HG02943 (cell line): ENCODE measurements at regions not wholly inside any gene's neighbourhood (a gene's known extent, or its start where the extent isn't known, plus 50 kb on each side); places are given as distances from the start of the nearest gene placed in this dataset.
"Not testable (repeated sequence)": the region's sequence is repeated elsewhere in the genome, so short reads cannot be mapped to it uniquely, and the experiment has no call there.

Source experiments
- ATAC-seq: cut with Tn5 transposase; IDR thresholded peaks from one replicate; pipeline ENCODE4 v1.9.1; 2021; ENCODE audit warnings: mild to moderate bottlenecking, low read depth, moderate library complexity; ENCODE audit not compliant: unreplicated experiment

GRCh38 chr9:2424619-2425033 is 197.0 kb upstream of the VLDLR start:
- ATAC-seq, result no peak

GRCh38 chr9:2425676-2426075 is 195.9 kb upstream of the VLDLR start:
- ATAC-seq, result no peak

- ATAC-seq, result no peak
Observed at GRCh38 chr9:2427120-2427891, 194.3 kb upstream of the VLDLR start.

- ATAC-seq, result no peak
Observed at GRCh38 chr9:2439957-2440356, 181.6 kb upstream of the VLDLR start.

- not testable (repeated sequence) for ATAC-seq
Observed at GRCh38 chr9:2443933-2444332, 177.7 kb upstream of the VLDLR start.

GRCh38 chr9:2448193-2448738 is 173.3 kb upstream of the VLDLR start:
- no peak for ATAC-seq

- no peak for ATAC-seq
Observed at GRCh38 chr9:2453106-2453505, 168.5 kb upstream of the VLDLR start.

GRCh38 chr9:2453701-2454100 is 167.9 kb upstream of the VLDLR start:
- ATAC-seq, result no peak

- ATAC-seq, result no peak
Observed at GRCh38 chr9:2459756-2460155, 161.8 kb upstream of the VLDLR start.

GRCh38 chr9:2461892-2462291 is 159.7 kb upstream of the VLDLR start:
- ATAC-seq, result no peak

GRCh38 chr9:2464624-2465023 is 157.0 kb upstream of the VLDLR start:
- ATAC-seq, result no peak

GRCh38 chr9:2465516-2465915 is 156.1 kb upstream of the VLDLR start:
- no peak for ATAC-seq

- peak; percentile 99 for ATAC-seq
Observed at GRCh38 chr9:2465921-2466460, 155.6 kb upstream of the VLDLR start.

GRCh38 chr9:2466703-2467102 is 154.9 kb upstream of the VLDLR start:
- ATAC-seq, result no peak

- ATAC-seq, result no peak
Observed at GRCh38 chr9:2469681-2470221, 151.8 kb upstream of the VLDLR start.

- no peak for ATAC-seq
Observed at GRCh38 chr9:2473681-2474080, 147.9 kb upstream of the VLDLR start.

- ATAC-seq, result no peak
Observed at GRCh38 chr9:2477755-2478154, 143.8 kb upstream of the VLDLR start.

- no peak for ATAC-seq
Observed at GRCh38 chr9:2478421-2478820, 143.2 kb upstream of the VLDLR start.

- ATAC-seq, result no peak
Observed at GRCh38 chr9:2479056-2479565, 142.5 kb upstream of the VLDLR start.

GRCh38 chr9:2480255-2480837 is 141.2 kb upstream of the VLDLR start:
- no peak for ATAC-seq

- ATAC-seq, result no peak
Observed at GRCh38 chr9:2481216-2481615, 140.4 kb upstream of the VLDLR start.
